Ishikawa (cell line): ENCODE measurements at regions not wholly inside any gene's neighbourhood (a gene's known extent, or its start where the extent isn't known, plus 50 kb on each side); places are given as distances from the start of the nearest gene placed in this dataset.

Source experiments
- CEBPB ChIP-seq: IDR thresholded peaks from 2 replicates; pipeline ENCODE4 v1.6.1; 2012
- CREB1 ChIP-seq: IDR thresholded peaks from 2 replicates; pipeline ENCODE4 v1.6.1; 2012; ENCODE audit warnings: low read depth
- EGR1 ChIP-seq: IDR thresholded peaks from 2 replicates; pipeline ENCODE4 v1.6.1; 2012
- EP300 ChIP-seq: IDR thresholded peaks from 2 replicates; pipeline ENCODE4 v1.6.1; 2012; ENCODE audit warnings: borderline replicate concordance
- FOXM1 ChIP-seq: IDR thresholded peaks from 2 replicates; pipeline ENCODE4 v1.6.1; 2012; ENCODE audit warnings: low read depth, borderline replicate concordance
- MAX ChIP-seq: IDR thresholded peaks from 2 replicates; pipeline ENCODE4 v1.6.1; 2012
- NFIC ChIP-seq: IDR thresholded peaks from 2 replicates; pipeline ENCODE4 v1.6.1; 2012
- RAD21 ChIP-seq: IDR thresholded peaks from 2 replicates; pipeline ENCODE4 v1.6.1; 2012; ENCODE audit warnings: low read depth
- TAF1 ChIP-seq: IDR thresholded peaks from 2 replicates; pipeline ENCODE4 v1.6.1; 2012; ENCODE audit warnings: low read depth, mild to moderate bottlenecking
- TCF12 ChIP-seq: IDR thresholded peaks from 2 replicates; pipeline ENCODE4 v1.6.1; 2012; ENCODE audit warnings: low read depth
- TEAD4 ChIP-seq: IDR thresholded peaks from 2 replicates; pipeline ENCODE4 v1.6.1; 2012
- USF1 ChIP-seq: IDR thresholded peaks from 2 replicates; pipeline ENCODE4 v1.6.1; 2012
- YY1 ChIP-seq: IDR thresholded peaks from 2 replicates; pipeline ENCODE4 v1.6.1; 2012; ENCODE audit warnings: low read depth
- ZBTB7A ChIP-seq: IDR thresholded peaks from 2 replicates; pipeline ENCODE4 v1.6.1; 2012; ENCODE audit warnings: low read depth
- TF ChIP-seq, protein P1 (sequence below): IDR thresholded peaks from 2 replicates; pipeline ENCODE4 v1.6.1; 2012; ENCODE audit warnings: low read depth, mild to moderate bottlenecking

- TF ChIP-seq EGR1: no peak
- no peak for TF ChIP-seq NFIC
- no peak for TF ChIP-seq USF1
- no peak for TF ChIP-seq ZBTB7A
- no peak for TF ChIP-seq YY1
- TF ChIP-seq CREB1: no peak
- TF ChIP-seq TCF12: no peak
These were observed 501.5 kb upstream of the THBS1 start for GRCh38 chr15:39079296-39079847.

DNA sequence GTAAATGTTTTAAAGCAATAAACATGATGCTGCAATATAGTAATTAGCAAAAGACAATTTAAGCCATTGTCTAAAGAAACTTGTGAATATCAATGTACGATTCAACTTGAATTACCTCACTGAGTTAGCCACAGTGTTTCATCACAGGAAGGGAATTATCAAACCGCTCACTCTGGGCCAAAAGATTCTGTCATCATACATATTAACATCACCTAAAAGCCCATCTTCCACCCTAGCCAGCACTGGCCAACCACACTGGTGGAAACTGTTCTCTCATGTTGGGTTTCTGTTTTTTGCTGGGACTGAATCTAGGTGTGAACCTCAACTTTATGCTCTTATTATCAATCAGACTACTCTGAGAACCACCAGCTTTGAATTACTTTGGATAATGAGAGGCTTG lies 497.7 kb upstream of the THBS1 start:
- TF ChIP-seq, protein P1, sequence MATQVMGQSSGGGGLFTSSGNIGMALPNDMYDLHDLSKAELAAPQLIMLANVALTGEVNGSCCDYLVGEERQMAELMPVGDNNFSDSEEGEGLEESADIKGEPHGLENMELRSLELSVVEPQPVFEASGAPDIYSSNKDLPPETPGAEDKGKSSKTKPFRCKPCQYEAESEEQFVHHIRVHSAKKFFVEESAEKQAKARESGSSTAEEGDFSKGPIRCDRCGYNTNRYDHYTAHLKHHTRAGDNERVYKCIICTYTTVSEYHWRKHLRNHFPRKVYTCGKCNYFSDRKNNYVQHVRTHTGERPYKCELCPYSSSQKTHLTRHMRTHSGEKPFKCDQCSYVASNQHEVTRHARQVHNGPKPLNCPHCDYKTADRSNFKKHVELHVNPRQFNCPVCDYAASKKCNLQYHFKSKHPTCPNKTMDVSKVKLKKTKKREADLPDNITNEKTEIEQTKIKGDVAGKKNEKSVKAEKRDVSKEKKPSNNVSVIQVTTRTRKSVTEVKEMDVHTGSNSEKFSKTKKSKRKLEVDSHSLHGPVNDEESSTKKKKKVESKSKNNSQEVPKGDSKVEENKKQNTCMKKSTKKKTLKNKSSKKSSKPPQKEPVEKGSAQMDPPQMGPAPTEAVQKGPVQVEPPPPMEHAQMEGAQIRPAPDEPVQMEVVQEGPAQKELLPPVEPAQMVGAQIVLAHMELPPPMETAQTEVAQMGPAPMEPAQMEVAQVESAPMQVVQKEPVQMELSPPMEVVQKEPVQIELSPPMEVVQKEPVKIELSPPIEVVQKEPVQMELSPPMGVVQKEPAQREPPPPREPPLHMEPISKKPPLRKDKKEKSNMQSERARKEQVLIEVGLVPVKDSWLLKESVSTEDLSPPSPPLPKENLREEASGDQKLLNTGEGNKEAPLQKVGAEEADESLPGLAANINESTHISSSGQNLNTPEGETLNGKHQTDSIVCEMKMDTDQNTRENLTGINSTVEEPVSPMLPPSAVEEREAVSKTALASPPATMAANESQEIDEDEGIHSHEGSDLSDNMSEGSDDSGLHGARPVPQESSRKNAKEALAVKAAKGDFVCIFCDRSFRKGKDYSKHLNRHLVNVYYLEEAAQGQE: no peak
- TF ChIP-seq RAD21: no peak
- no peak for TF ChIP-seq ZBTB7A
- no peak for TF ChIP-seq EP300
- no peak for TF ChIP-seq CREB1
- TF ChIP-seq MAX: no peak
- no peak for TF ChIP-seq TAF1
- no peak for TF ChIP-seq TEAD4
- TF ChIP-seq FOXM1: no peak
- no peak for TF ChIP-seq CEBPB
- TF ChIP-seq YY1: no peak
- TF ChIP-seq USF1: no peak

- no peak for TF ChIP-seq MAX
- no peak for TF ChIP-seq NFIC
- no peak for TF ChIP-seq TEAD4
- no peak for TF ChIP-seq RAD21
- no peak for TF ChIP-seq TAF1
- TF ChIP-seq USF1: no peak
- no peak for TF ChIP-seq EP300
- TF ChIP-seq ZBTB7A: no peak
- no peak for TF ChIP-seq CREB1
- no peak for TF ChIP-seq CEBPB
- no peak for TF ChIP-seq EGR1
- no peak for TF ChIP-seq TCF12
- TF ChIP-seq, protein P1: no peak
- no peak for TF ChIP-seq YY1
- TF ChIP-seq FOXM1: no peak
These were observed 496.0 kb upstream of the THBS1 start for GRCh38 chr15:39084674-39085530.

DNA sequence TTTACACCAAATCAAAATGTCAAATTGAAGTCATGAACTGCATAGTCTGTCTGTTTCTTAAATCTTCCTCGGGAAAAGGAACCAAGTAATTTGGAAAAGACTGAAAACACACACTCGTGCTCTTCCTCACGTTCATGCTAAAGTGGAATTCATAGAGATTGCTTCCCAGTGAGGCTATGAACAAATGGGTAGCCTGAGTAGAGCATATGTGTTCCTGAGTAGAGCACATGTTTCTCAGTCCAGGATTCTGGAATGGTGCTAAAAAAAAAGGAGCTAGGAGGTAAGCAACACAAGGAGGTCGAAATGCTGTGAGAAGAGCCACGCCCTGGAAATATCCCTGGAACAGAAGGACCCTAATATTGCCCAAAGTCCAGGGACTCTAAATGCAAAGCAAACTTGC lies 494.2 kb upstream of the THBS1 start:
- TF ChIP-seq FOXM1 (no peak), TEAD4 (no peak), EGR1 (no peak), EP300 (no peak), TAF1 (no peak), CEBPB (no peak), ZBTB7A (no peak), CREB1 (no peak), RAD21 (no peak), USF1 (no peak), YY1 (no peak), MAX (no peak), NFIC (no peak)
- TF ChIP-seq, protein P1: no peak
